Liver (tissue), 3 donors: ENCODE measurements at regions not wholly inside any gene's neighbourhood (a gene's known extent, or its start where the extent isn't known, plus 50 kb on each side); places are given as distances from the start of the nearest gene placed in this dataset.

ENCODE experiments used
- EGR1 ChIP-seq, 2 donors: IDR thresholded peaks; 2 replicates each; pipeline ENCODE4 v1.6.1; 2016 to 2018; ENCODE audit warnings: antibody characterized with exemption in 2 of 2, low read depth in 2 of 2
- SP1 ChIP-seq: IDR thresholded peaks from 2 replicates; pipeline ENCODE4 v1.6.1; 2018; ENCODE audit warnings: antibody characterized with exemption, mild to moderate bottlenecking
- TF ChIP-seq, protein P1 (sequence below): fragments of 150-350 bp; IDR thresholded peaks from 2 replicates; pipeline ENCODE4 v1.5.1; 2017; ENCODE audit warnings: improper control_type of control experiment, low read depth, low read length; ENCODE audit not compliant: missing input control
- TF ChIP-seq, protein P2 (sequence below): IDR thresholded peaks from 2 replicates; pipeline ENCODE4 v1.6.1; 2016; ENCODE audit warnings: antibody characterized with exemption
- donor health status: healthy.
- donor health status: healthy.

- TF ChIP-seq, protein P1, sequence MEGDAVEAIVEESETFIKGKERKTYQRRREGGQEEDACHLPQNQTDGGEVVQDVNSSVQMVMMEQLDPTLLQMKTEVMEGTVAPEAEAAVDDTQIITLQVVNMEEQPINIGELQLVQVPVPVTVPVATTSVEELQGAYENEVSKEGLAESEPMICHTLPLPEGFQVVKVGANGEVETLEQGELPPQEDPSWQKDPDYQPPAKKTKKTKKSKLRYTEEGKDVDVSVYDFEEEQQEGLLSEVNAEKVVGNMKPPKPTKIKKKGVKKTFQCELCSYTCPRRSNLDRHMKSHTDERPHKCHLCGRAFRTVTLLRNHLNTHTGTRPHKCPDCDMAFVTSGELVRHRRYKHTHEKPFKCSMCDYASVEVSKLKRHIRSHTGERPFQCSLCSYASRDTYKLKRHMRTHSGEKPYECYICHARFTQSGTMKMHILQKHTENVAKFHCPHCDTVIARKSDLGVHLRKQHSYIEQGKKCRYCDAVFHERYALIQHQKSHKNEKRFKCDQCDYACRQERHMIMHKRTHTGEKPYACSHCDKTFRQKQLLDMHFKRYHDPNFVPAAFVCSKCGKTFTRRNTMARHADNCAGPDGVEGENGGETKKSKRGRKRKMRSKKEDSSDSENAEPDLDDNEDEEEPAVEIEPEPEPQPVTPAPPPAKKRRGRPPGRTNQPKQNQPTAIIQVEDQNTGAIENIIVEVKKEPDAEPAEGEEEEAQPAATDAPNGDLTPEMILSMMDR = no peak
- TF ChIP-seq EGR1 (IDR thresholded peaks at IDR 0.05; ENCODE audit: low read depth in 2 of 2) = no peak
- TF ChIP-seq, protein P2, sequence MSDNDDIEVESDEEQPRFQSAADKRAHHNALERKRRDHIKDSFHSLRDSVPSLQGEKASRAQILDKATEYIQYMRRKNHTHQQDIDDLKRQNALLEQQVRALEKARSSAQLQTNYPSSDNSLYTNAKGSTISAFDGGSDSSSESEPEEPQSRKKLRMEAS = no peak
- TF ChIP-seq SP1 = no peak
Observed at GRCh38 chr1:94324178-94324544, 86.8 kb upstream of the ARHGAP29 start.
